IMR-90 (cell line): ENCODE measurements at regions not wholly inside any gene's neighbourhood (a gene's known extent, or its start where the extent isn't known, plus 50 kb on each side); places are given as distances from the start of the nearest gene placed in this dataset.

Source experiments
- ATAC-seq: fragments of 200-7000 bp; cut with Tn5 transposase; 2 replicates; pipeline ENCODE4 v1.9.1; 2020; ENCODE audit warnings: low read depth, mild to moderate bottlenecking, moderate library complexity
- BruUV-seq: library from RNA; stranded (reverse); fragments of 400-500 nt; replicated peaks from 2 replicates; lab custom pipeline; 2021; lab: Mats Ljungman, UMichigan
- CTCF ChIA-PET: fragments of 300-600 bp; formaldehyde crosslinking; extraction: SDS; loops from one replicate; lab custom pipeline; 2021; ENCODE audit warnings: antibody characterized with exemption; lab: Yijun Ruan, JAX
- POLR2A ChIA-PET: fragments of 300-600 bp; sonication (Branson Sonifier 250); formaldehyde crosslinking; loops from one replicate; lab custom pipeline; 2022; ENCODE audit warnings: antibody characterized with exemption; ENCODE audit not compliant: unreplicated experiment; lab: Charles Lee
- DNase-seq: peaks from one replicate; pipeline ENCODE4 v3.0.0; 2013
- H2AFZ ChIP-seq: replicated peaks from 2 replicates; pipeline ENCODE3; 2013; ENCODE audit warnings: low read length, mild to moderate bottlenecking; ENCODE audit not compliant: poor library complexity
- H2AK5ac ChIP-seq: 2 replicates; pipeline ENCODE4 v1.6.1; 2013; ENCODE audit warnings: low read depth, low read length, inconsistent platforms
- H2AK9ac ChIP-seq: replicated peaks from 2 replicates; pipeline ENCODE3; 2013; ENCODE audit warnings: mild to moderate bottlenecking, low read depth, low read length, moderate library complexity; ENCODE audit not compliant: poor library complexity
- H2BK120ac ChIP-seq: 2 replicates; pipeline ENCODE4 v1.6.1; 2013; ENCODE audit warnings: low read depth, low read length, inconsistent platforms
- H2BK15ac ChIP-seq: 3 replicates; pipeline ENCODE4 v1.6.1; 2013; ENCODE audit warnings: low read depth, low read length, inconsistent platforms
- H2BK20ac ChIP-seq: 2 replicates; pipeline ENCODE4 v1.6.1; 2013; ENCODE audit warnings: low read depth, mild to moderate bottlenecking, inconsistent platforms, low read length, moderate library complexity
- H2BK5ac ChIP-seq: 2 replicates; pipeline ENCODE4 v1.6.1; 2013; ENCODE audit warnings: mild to moderate bottlenecking, low read depth, low read length, inconsistent platforms; ENCODE audit not compliant: poor library complexity, severe bottlenecking
- H3K14ac ChIP-seq: replicated peaks from 2 replicates; pipeline ENCODE4 v1.6.1; 2013; ENCODE audit warnings: low read depth, low read length, inconsistent platforms
- H3K18ac ChIP-seq: 2 replicates; pipeline ENCODE4 v1.6.1; 2013; ENCODE audit warnings: low read depth, low read length, control low read depth
- H3K23ac ChIP-seq: 2 replicates; pipeline ENCODE4 v1.6.1; 2013; ENCODE audit warnings: low read depth, low read length, inconsistent platforms
- H3K27ac ChIP-seq: 2 replicates; pipeline ENCODE4 v1.5.1; 2013; ENCODE audit warnings: mild to moderate bottlenecking, control low read depth, low read length; ENCODE audit not compliant: insufficient read depth
- H3K27me3 ChIP-seq: 2 replicates; pipeline ENCODE4 v1.6.1; 2013; ENCODE audit warnings: low read length; ENCODE audit not compliant: control insufficient read depth, insufficient read depth
- H3K36me3 ChIP-seq: 2 replicates; pipeline ENCODE4 v1.6.1; 2013; ENCODE audit warnings: low read length, mixed read lengths; ENCODE audit not compliant: control insufficient read depth, insufficient read depth
- H3K4ac ChIP-seq: 2 replicates; pipeline ENCODE4 v1.6.1; 2013; ENCODE audit warnings: low read depth, low read length, inconsistent platforms
- H3K4me1 ChIP-seq: 2 replicates; pipeline ENCODE4 v1.6.1; 2013; ENCODE audit warnings: low read length, mixed read lengths; ENCODE audit not compliant: control insufficient read depth, insufficient read depth
- H3K4me2 ChIP-seq: 2 replicates; pipeline ENCODE4 v1.6.1; 2013; ENCODE audit warnings: low read depth, mild to moderate bottlenecking, control low read depth, low read length, moderate library complexity
- H3K4me3 ChIP-seq: 2 replicates; pipeline ENCODE4 v1.5.1; 2013; ENCODE audit warnings: low read depth, mild to moderate bottlenecking, control low read depth, low read length, moderate library complexity; ENCODE audit not compliant: insufficient read depth
- H3K56ac ChIP-seq: 2 replicates; pipeline ENCODE4 v1.6.1; 2013; ENCODE audit warnings: low read length, inconsistent platforms; ENCODE audit not compliant: insufficient read depth; ENCODE audit errors: extremely low read depth
- H3K79me1 ChIP-seq, 2 experiments: 2 replicates each; pipeline ENCODE4 v1.6.1; 2013; ENCODE audit warnings: low read length in 2 of 2, inconsistent platforms in 1 of 2, low read depth in 1 of 2
- H3K9ac ChIP-seq: 2 replicates; pipeline ENCODE4 v1.6.1; 2013; ENCODE audit warnings: low read depth, low read length, control low read depth
- H3K9me1 ChIP-seq: 2 replicates; pipeline ENCODE4 v1.6.1; 2013; ENCODE audit warnings: low read length, inconsistent platforms; ENCODE audit not compliant: insufficient read depth
- H3K9me3 ChIP-seq: 2 replicates; pipeline ENCODE4 v1.6.1; 2013; ENCODE audit warnings: low read length; ENCODE audit not compliant: control insufficient read depth, insufficient read depth
- H4K20me1 ChIP-seq: 2 replicates; pipeline ENCODE4 v1.6.1; 2013; ENCODE audit warnings: low read length, inconsistent platforms; ENCODE audit not compliant: insufficient read depth
- H4K5ac ChIP-seq: 2 replicates; pipeline ENCODE4 v1.6.1; 2013; ENCODE audit warnings: mild to moderate bottlenecking, low read depth, low read length, control low read depth
- H4K8ac ChIP-seq, 2 experiments: 2 replicates each; pipeline ENCODE4 v1.6.1; 2013; ENCODE audit warnings: low read depth in 2 of 2, low read length in 2 of 2, control low read depth in 1 of 2, inconsistent platforms in 1 of 2
- H4K91ac ChIP-seq: 2 replicates; pipeline ENCODE4 v1.6.1; 2013; ENCODE audit warnings: low read depth, low read length, inconsistent platforms; ENCODE audit not compliant: insufficient read depth
- BHLHE40 ChIP-seq: fragments of 150-350 bp; IDR thresholded peaks from 2 replicates; pipeline ENCODE4 v1.6.1; 2016; ENCODE audit warnings: mild to moderate bottlenecking, low read depth, low read length
- CEBPB ChIP-seq: IDR thresholded peaks from 2 replicates; pipeline ENCODE4 v1.6.1; 2012; ENCODE audit warnings: low read depth, low read length, improper control_type of control experiment
- CHD1 ChIP-seq: IDR thresholded peaks from 2 replicates; pipeline ENCODE4 v1.6.1; 2012; ENCODE audit warnings: low read depth, low read length, improper control_type of control experiment
- FOS ChIP-seq: fragments of 150-350 bp; IDR thresholded peaks from 2 replicates; pipeline ENCODE4 v1.6.1; 2016; ENCODE audit warnings: low read depth, low read length
- MAFK ChIP-seq: IDR thresholded peaks from 2 replicates; pipeline ENCODE4 v1.6.1; 2012; ENCODE audit warnings: low read depth, low read length, improper control_type of control experiment
- MAZ ChIP-seq: IDR thresholded peaks from 2 replicates; pipeline ENCODE4 v1.6.1; 2012; ENCODE audit warnings: low read depth, mild to moderate bottlenecking, low read length, improper control_type of control experiment, moderate library complexity, borderline replicate concordance
- NFE2L2 ChIP-seq: fragments of 150-350 bp; IDR thresholded peaks from 2 replicates; pipeline ENCODE4 v1.6.1; 2016; ENCODE audit warnings: low read depth, mild to moderate bottlenecking, low read length
- POLR2A ChIP-seq: IDR thresholded peaks from 2 replicates; pipeline ENCODE4 v1.6.1; 2012; ENCODE audit warnings: mild to moderate bottlenecking, low read depth, low read length
- RAD21 ChIP-seq: IDR thresholded peaks from 2 replicates; pipeline ENCODE4 v1.6.1; 2012; ENCODE audit warnings: low read length, improper control_type of control experiment
- RFX5 ChIP-seq: IDR thresholded peaks from 2 replicates; pipeline ENCODE4 v1.8.0; 2012; ENCODE audit warnings: low read depth, mild to moderate bottlenecking, low read length, moderate library complexity
- SMC3 ChIP-seq: fragments of 150-350 bp; IDR thresholded peaks from 2 replicates; pipeline ENCODE4 v1.6.1; 2016; ENCODE audit warnings: low read depth, mild to moderate bottlenecking, antibody characterized with exemption, low read length, moderate library complexity
- WGBS, 2 experiments: methylation state at CpG; one replicate each; pipeline versions ENCODE4 v1.1.5 to v1.1.7; 2013; ENCODE audit warnings: missing lambda C conversion rate in 2 of 2; ENCODE audit not compliant: insufficient read length in 1 of 2; ENCODE audit errors: extremely low coverage in 2 of 2; 5-methylcytosine and 5-hydroxymethylcytosine counted together
- dilution Hi-C: fragments of 300-500 bp; cut with HindIII; formaldehyde crosslinking; loops from one replicate; pipeline ENCODE4 v1.14.3; 2018; ENCODE audit warnings: low sequenced_read_pairs; ENCODE audit not compliant: unreplicated experiment
- in situ Hi-C: fragments of 300-500 bp; cut with MboI; formaldehyde crosslinking; loops from 3 replicates; pipeline ENCODE4 v1.14.3; 2019; ENCODE audit warnings: low sequenced_read_pairs, inconsistent platforms, mixed read lengths
- intact Hi-C: fragments of 100-400 bp; cut with micrococcal nuclease; formaldehyde crosslinking; loops from 2 replicates; pipeline ENCODE4 v1.10.0; 2022
- TF ChIP-seq, protein P1 (sequence below): conservative IDR thresholded peaks from 2 replicates; pipeline ENCODE4 v1.5.1; 2012; ENCODE audit warnings: mild to moderate bottlenecking, low read depth, low read length, improper control_type of control experiment
- TF ChIP-seq, protein P2 (sequence below): fragments of 150-350 bp; IDR thresholded peaks from 2 replicates; pipeline ENCODE4 v1.6.1; 2016; ENCODE audit warnings: low read depth, mild to moderate bottlenecking, low read length, moderate library complexity, borderline replicate concordance

DNA sequence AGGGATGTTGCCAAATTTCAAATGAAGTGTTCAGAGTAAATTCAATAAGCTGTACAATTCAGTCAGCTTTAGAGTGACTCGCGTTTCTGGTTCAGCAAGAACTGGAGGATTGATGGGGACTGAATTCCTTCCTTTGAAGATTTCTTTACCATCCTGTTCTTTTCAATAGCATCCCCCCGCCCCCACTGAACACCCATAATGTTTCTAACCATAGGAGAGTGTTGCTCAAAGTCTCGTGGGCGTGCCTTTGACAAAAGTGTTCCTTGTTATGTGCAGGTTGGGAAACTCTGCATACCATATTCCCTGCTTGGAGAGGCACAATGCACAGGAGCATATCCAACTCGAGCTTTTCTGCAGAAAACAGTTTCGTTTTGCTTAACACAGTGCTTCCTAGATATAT lies 323.5 kb upstream of the CASK start:
- Histone ChIP-seq H3K9me3 (no peaks in the 10 kb centered on the region), H3K27me3 (peaks cover 3% of the 10 kb centered on the region), H2BK120ac (no peak overlapping the region), H4K8ac (no peak overlapping the region), H3K18ac (no peak overlapping the region), H2BK5ac (no peak overlapping the region), H4K20me1 (no peaks in the 10 kb centered on the region), H2AK9ac (no peak overlapping the region), H3K79me1 (no peaks in the 10 kb centered on the region), H3K23ac (no peak overlapping the region), H2BK15ac (no peak overlapping the region), H3K4me1 (no peaks in the 10 kb centered on the region), H3K56ac (no peak overlapping the region), H2AFZ (no peak overlapping the region), H3K9ac (no peak overlapping the region), H2AK5ac (no peak overlapping the region), H3K4me2 (peak overlapping the region; percentile 80), H3K27ac (no peak overlapping the region), H3K4ac (no peak overlapping the region), H4K91ac (no peak overlapping the region), H3K9me1 (no peaks in the 10 kb centered on the region), H2BK20ac (no peak overlapping the region), H3K14ac (no peak overlapping the region), H4K5ac (no peak overlapping the region), H3K4me3 (peak overlapping the region; percentile 25; the same call in 1 of the 2 replicates), H3K36me3 (no peaks in the 10 kb centered on the region)
- BruUV-seq = no TSS peak
- intact Hi-C loops = no loop called here
- dilution Hi-C loops = no loop called here
- ChIA-PET CTCF (no interaction called here), POLR2A (no interaction called here)
- no peak for DNase-seq
- no peak; the same call in 1 of the 2 replicates for ATAC-seq
- WGBS, 2 experiments = no CpG with 5 or more reads among the region's 7 CpGs
- in situ Hi-C loops = no loop called here
- no peak for TF ChIP-seq CEBPB
- no peak for TF ChIP-seq RFX5
- no peak for TF ChIP-seq MAFK
- TF ChIP-seq RAD21 = no peak
- TF ChIP-seq POLR2A = no peak
- TF ChIP-seq CHD1 = no peak
- no peak for TF ChIP-seq MAZ
- TF ChIP-seq FOS = no peak
- TF ChIP-seq, protein P1, sequence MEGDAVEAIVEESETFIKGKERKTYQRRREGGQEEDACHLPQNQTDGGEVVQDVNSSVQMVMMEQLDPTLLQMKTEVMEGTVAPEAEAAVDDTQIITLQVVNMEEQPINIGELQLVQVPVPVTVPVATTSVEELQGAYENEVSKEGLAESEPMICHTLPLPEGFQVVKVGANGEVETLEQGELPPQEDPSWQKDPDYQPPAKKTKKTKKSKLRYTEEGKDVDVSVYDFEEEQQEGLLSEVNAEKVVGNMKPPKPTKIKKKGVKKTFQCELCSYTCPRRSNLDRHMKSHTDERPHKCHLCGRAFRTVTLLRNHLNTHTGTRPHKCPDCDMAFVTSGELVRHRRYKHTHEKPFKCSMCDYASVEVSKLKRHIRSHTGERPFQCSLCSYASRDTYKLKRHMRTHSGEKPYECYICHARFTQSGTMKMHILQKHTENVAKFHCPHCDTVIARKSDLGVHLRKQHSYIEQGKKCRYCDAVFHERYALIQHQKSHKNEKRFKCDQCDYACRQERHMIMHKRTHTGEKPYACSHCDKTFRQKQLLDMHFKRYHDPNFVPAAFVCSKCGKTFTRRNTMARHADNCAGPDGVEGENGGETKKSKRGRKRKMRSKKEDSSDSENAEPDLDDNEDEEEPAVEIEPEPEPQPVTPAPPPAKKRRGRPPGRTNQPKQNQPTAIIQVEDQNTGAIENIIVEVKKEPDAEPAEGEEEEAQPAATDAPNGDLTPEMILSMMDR = no peak
- TF ChIP-seq SMC3 = no peak
- TF ChIP-seq BHLHE40 = no peak
- TF ChIP-seq, protein P2, sequence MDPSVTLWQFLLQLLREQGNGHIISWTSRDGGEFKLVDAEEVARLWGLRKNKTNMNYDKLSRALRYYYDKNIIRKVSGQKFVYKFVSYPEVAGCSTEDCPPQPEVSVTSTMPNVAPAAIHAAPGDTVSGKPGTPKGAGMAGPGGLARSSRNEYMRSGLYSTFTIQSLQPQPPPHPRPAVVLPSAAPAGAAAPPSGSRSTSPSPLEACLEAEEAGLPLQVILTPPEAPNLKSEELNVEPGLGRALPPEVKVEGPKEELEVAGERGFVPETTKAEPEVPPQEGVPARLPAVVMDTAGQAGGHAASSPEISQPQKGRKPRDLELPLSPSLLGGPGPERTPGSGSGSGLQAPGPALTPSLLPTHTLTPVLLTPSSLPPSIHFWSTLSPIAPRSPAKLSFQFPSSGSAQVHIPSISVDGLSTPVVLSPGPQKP = no peak
- TF ChIP-seq NFE2L2 = no peak
